HepG2 (cell line): ENCODE measurements at regions not wholly inside any gene's neighbourhood (a gene's known extent, or its start where the extent isn't known, plus 50 kb on each side); places are given as distances from the start of the nearest gene placed in this dataset.

Experiments
- ATAC-seq: fragments of 200-7000 bp; cut with Tn5 transposase; 3 replicates; pipeline ENCODE4 v1.9.1; 2020; ENCODE audit warnings: mild to moderate bottlenecking, moderate library complexity
- BruUV-seq: library from RNA; stranded (reverse); fragments of 400-500 nt; replicated peaks from 2 replicates; lab custom pipeline; 2021; lab: Mats Ljungman, UMichigan
- CTCF ChIA-PET: fragments of 300-600 bp; formaldehyde crosslinking; extraction: SDS; loops from one replicate; lab custom pipeline; 2021; ENCODE audit warnings: low total read pairs, inconsistent platforms, low intra/inter-chr PET ratio; lab: Yijun Ruan, JAX
- POLR2A ChIA-PET: fragments of 350-600 bp; sonication (Branson Sonifier 250); formaldehyde crosslinking; loops from one replicate; lab custom pipeline; 2020; ENCODE audit warnings: antibody characterized with exemption, inconsistent platforms; lab: Yijun Ruan, JAX
- DNase-seq: peaks from one replicate; pipeline ENCODE4 v3.0.0-alpha.2; 2015; ENCODE audit warnings: low spot score
- FAIRE-seq: peaks from 3 replicates; lab custom pipeline; 2011; peaks lifted over from hg19 to GRCh38; lab: Jason Lieb, UNC
- H2AFZ ChIP-seq: one replicate; pipeline ENCODE4 v1.6.1; 2011; ENCODE audit warnings: low read length, inconsistent platforms
- H3K27ac ChIP-seq: fragments of 300-600 bp; 3 replicates; pipeline ENCODE4 v1.8.0; 2011; ENCODE audit warnings: mixed run types, mild to moderate bottlenecking, mixed read lengths, low read length, inconsistent platforms; ENCODE audit not compliant: insufficient read depth; ENCODE audit errors: extremely low read length
- H3K27me3 ChIP-seq, 2 experiments: fragments of 200-600 bp in 1 of 2; 2 replicates in 1 of 2; 3 replicates in 1 of 2; pipeline versions ENCODE4 v1.6.0 to v1.8.0; 2011; ENCODE audit warnings: low read length in 2 of 2, mild to moderate bottlenecking in 2 of 2, moderate library complexity in 2 of 2, inconsistent platforms in 1 of 2; ENCODE audit not compliant: insufficient read depth in 2 of 2, control insufficient read depth in 1 of 2
- H3K36me3 ChIP-seq, 2 experiments: fragments of 200-600 bp in 1 of 2; replicated peaks in 1 of 2; 2 replicates in 1 of 2; 3 replicates in 1 of 2; pipeline versions ENCODE4 v1.5.1 to v1.8.0; 2011; ENCODE audit warnings: low read length in 2 of 2, inconsistent platforms in 1 of 2; ENCODE audit not compliant: insufficient read depth in 2 of 2, control insufficient read depth in 1 of 2
- H3K4me1 ChIP-seq: 2 replicates; pipeline ENCODE4 v1.5.1; 2012; ENCODE audit warnings: low read length, inconsistent platforms; ENCODE audit not compliant: insufficient read depth
- H3K4me2 ChIP-seq: 2 replicates; pipeline ENCODE4 v1.6.0; 2011; ENCODE audit warnings: low read depth, low read length, inconsistent platforms
- H3K4me3 ChIP-seq, 3 experiments: fragments of 200-600 bp in 1 of 3; sonication (generic), shearing (Covaris generic) in 1 of 3; replicated peaks in 1 of 3; 2 replicates each; pipeline ENCODE4 v1.5.1; 2011 to 2016; ENCODE audit warnings: low read length in 3 of 3, inconsistent platforms in 2 of 3, low read depth in 2 of 3, mild to moderate bottlenecking in 2 of 3, control low read depth in 1 of 3, mixed read lengths in 1 of 3; ENCODE audit not compliant: insufficient read depth in 1 of 3
- H3K79me2 ChIP-seq: one replicate; pipeline ENCODE4 v1.6.1; 2011; ENCODE audit warnings: low read length, inconsistent platforms; ENCODE audit not compliant: insufficient read depth
- H3K9ac ChIP-seq: 2 replicates; pipeline ENCODE4 v1.6.0; 2011; ENCODE audit warnings: mild to moderate bottlenecking, low read depth, low read length, inconsistent platforms; ENCODE audit not compliant: insufficient read depth
- H3K9me3 ChIP-seq: 2 replicates; pipeline ENCODE4 v1.5.1; 2012; ENCODE audit warnings: mild to moderate bottlenecking, low read length
- H4K20me1 ChIP-seq: 2 replicates; pipeline ENCODE4 v1.6.0; 2011; ENCODE audit warnings: inconsistent platforms, mild to moderate bottlenecking, low read length, moderate library complexity; ENCODE audit not compliant: insufficient read depth
- FOXM1 ChIP-seq: sonication (generic); formaldehyde crosslinking; IDR thresholded peaks from 2 replicates; pipeline ENCODE4 v1.5.0; 2020; ENCODE audit warnings: missing genetic modification reagents
- RBAK ChIP-seq: sonication (generic); formaldehyde crosslinking; IDR thresholded peaks from 2 replicates; pipeline ENCODE4 v1.5.1; 2020; ENCODE audit warnings: mild to moderate bottlenecking, missing genetic modification reagents
- SNAI1 ChIP-seq: sonication (generic); formaldehyde crosslinking; IDR thresholded peaks from 2 replicates; pipeline ENCODE4 v1.5.0; 2020; ENCODE audit warnings: mild to moderate bottlenecking, missing genetic modification reagents, borderline replicate concordance
- ZNF180 ChIP-seq: sonication (generic); formaldehyde crosslinking; IDR thresholded peaks from 2 replicates; pipeline ENCODE4 v1.4.0; 2020; ENCODE audit warnings: low read depth, missing genetic modification reagents, borderline replicate concordance
- ZNF605 ChIP-seq: sonication (generic); formaldehyde crosslinking; IDR thresholded peaks from 2 replicates; pipeline ENCODE4 v1.8.0; 2022; ENCODE audit warnings: mild to moderate bottlenecking, missing genetic modification reagents
- WGBS: methylation state at CpG from one replicate; pipeline ENCODE4 v1.1.6; 2017; ENCODE audit warnings: low lambda C conversion rate; 5-methylcytosine and 5-hydroxymethylcytosine counted together
- in situ Hi-C: cut with HindIII; loops from 2 replicates; pipeline ENCODE4 v1.10.0; 2017; ENCODE audit warnings: low pct_unique_long_range_greater_than_20kb; ENCODE audit not compliant: extremely low pct_ligation_motif_present
- intact Hi-C: fragments of 100-400 bp; cut with micrococcal nuclease; formaldehyde crosslinking; loops from one replicate; pipeline ENCODE4 v1.10.0; 2022; ENCODE audit not compliant: unreplicated experiment
- TF ChIP-seq, protein P1 (sequence below): sonication (generic); formaldehyde crosslinking; IDR thresholded peaks from 2 replicates; pipeline ENCODE4 v1.4.0; 2020; ENCODE audit warnings: low read depth, missing genetic modification reagents
- TF ChIP-seq, protein P2 (sequence below): sonication (generic); formaldehyde crosslinking; IDR thresholded peaks from 2 replicates; pipeline ENCODE4 v1.4.0; 2020; ENCODE audit warnings: mild to moderate bottlenecking, missing genetic modification reagents

DNA sequence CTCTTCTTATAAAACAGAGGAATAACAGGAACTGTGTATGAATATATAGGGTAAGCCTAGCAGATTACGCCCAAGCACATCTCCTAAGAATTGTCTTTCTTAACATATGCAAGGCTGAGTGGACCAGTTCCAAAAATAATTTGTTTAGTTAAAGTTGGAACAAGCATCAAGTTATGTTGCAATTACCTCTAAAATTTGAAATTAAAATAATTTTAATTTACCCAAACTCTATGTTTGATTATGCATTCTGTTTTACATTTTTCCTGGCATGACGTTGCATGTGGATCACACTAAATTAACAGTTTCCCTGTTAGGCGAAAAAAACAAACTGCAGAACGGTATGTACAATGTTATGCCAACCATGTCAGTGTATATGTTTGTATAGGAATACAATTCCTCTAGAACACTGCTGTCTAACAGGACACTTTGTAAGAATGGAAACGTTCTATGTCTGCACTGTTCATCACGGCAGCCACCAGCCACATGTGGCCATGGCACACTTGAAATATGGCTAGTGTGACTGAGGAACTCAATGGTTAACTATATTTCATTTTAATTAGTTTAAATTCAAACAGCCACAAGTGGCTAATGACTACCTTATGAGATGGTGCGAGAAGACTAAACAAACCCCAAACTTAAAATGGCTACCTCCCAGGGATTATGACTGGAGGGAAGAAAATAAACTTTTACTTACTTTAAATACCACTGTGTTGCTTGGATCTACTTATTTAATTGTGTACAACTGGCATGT lies 281.1 kb upstream of the KLF14 start:
- no peak for ATAC-seq
- intact Hi-C loops (no loop called here), in situ Hi-C loops (no loop called here)
- H2AFZ ChIP-seq, result no peak overlapping the region
- H3K79me2 ChIP-seq, result peaks cover 26% of the 10 kb centered on the region
- no peak overlapping the region for H3K4me2 ChIP-seq
- peaks cover 24% of the 10 kb centered on the region for H3K4me1 ChIP-seq
- H3K9ac ChIP-seq, result no peak overlapping the region
- no peak overlapping the region for H3K27ac ChIP-seq
- no peaks in the 10 kb centered on the region; a peak in 1 of 5 replicates for H3K36me3 ChIP-seq
- no peak for TF ChIP-seq ZNF180 (CRISPR knock-in tag)
- TF ChIP-seq RBAK, result no peak
- no peak for TF ChIP-seq ZNF605 (CRISPR knock-in tag)
- TF ChIP-seq, protein P1, sequence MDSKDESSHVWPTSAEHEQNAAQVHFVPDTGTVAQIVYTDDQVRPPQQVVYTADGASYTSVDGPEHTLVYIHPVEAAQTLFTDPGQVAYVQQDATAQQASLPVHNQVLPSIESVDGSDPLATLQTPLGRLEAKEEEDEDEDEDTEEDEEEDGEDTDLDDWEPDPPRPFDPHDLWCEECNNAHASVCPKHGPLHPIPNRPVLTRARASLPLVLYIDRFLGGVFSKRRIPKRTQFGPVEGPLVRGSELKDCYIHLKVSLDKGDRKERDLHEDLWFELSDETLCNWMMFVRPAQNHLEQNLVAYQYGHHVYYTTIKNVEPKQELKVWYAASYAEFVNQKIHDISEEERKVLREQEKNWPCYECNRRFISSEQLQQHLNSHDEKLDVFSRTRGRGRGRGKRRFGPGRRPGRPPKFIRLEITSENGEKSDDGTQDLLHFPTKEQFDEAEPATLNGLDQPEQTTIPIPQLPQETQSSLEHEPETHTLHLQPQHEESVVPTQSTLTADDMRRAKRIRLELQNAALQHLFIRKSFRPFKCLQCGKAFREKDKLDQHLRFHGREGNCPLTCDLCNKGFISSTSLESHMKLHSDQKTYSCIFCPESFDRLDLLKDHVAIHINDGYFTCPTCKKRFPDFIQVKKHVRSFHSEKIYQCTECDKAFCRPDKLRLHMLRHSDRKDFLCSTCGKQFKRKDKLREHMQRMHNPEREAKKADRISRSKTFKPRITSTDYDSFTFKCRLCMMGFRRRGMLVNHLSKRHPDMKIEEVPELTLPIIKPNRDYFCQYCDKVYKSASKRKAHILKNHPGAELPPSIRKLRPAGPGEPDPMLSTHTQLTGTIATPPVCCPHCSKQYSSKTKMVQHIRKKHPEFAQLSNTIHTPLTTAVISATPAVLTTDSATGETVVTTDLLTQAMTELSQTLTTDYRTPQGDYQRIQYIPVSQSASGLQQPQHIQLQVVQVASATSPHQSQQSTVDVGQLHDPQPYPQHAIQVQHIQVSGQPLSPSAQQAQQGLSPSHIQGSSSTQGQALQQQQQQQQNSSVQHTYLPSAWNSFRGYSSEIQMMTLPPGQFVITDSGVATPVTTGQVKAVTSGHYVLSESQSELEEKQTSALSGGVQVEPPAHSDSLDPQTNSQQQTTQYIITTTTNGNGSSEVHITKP (CRISPR knock-in tag), result no peak
- no peak for TF ChIP-seq FOXM1
- TF ChIP-seq SNAI1 (CRISPR knock-in tag), result no peak
- TF ChIP-seq, protein P2, sequence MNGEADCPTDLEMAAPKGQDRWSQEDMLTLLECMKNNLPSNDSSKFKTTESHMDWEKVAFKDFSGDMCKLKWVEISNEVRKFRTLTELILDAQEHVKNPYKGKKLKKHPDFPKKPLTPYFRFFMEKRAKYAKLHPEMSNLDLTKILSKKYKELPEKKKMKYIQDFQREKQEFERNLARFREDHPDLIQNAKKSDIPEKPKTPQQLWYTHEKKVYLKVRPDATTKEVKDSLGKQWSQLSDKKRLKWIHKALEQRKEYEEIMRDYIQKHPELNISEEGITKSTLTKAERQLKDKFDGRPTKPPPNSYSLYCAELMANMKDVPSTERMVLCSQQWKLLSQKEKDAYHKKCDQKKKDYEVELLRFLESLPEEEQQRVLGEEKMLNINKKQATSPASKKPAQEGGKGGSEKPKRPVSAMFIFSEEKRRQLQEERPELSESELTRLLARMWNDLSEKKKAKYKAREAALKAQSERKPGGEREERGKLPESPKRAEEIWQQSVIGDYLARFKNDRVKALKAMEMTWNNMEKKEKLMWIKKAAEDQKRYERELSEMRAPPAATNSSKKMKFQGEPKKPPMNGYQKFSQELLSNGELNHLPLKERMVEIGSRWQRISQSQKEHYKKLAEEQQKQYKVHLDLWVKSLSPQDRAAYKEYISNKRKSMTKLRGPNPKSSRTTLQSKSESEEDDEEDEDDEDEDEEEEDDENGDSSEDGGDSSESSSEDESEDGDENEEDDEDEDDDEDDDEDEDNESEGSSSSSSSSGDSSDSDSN (CRISPR knock-in tag), result no peak
- ChIA-PET CTCF (no interaction called here), POLR2A (no interaction called here)
- no TSS peak for BruUV-seq
- no peak overlapping the region for H3K4me3 ChIP-seq
- H4K20me1 ChIP-seq, result peaks cover 43% of the 10 kb centered on the region; the same call in 1 of the 2 replicates
- WGBS, result 98% methylated on average over 7 of the region's 7 CpGs
- no peaks in the 10 kb centered on the region for H3K9me3 ChIP-seq
- FAIRE-seq, result no peak
- DNase-seq, result no peak
- no peaks in the 10 kb centered on the region for H3K27me3 ChIP-seq
